ENCODE measurements at regions not wholly inside any gene's neighbourhood (a gene's known extent, or its start where the extent isn't known, plus 50 kb on each side); places are given as distances from the start of the nearest gene placed in this dataset.

- H3K9me3 Mint-ChIP-seq, result no peaks in the 10 kb centered on the region
- H3K36me3 Mint-ChIP-seq (ENCODE audit: low read depth), result no peaks in the 10 kb centered on the region
- no peak overlapping the region for H3K4me3 Mint-ChIP-seq
- no peak for TF ChIP-seq CTCF (IDR thresholded peaks at IDR 0.05; ENCODE audit: unreplicated experiment in 3 of 3)
- peaks cover 3% of the 10 kb centered on the region for H3K27me3 Mint-ChIP-seq (ENCODE audit: low read depth)
- no peaks in the 10 kb centered on the region for H3K4me1 Mint-ChIP-seq
- H3K27ac Mint-ChIP-seq, result no peak overlapping the region
Observed at GRCh38 chr7:124208642-124209041, 175.8 kb upstream of the TMEM229A start.

- Mint-ChIP-seq H3K4me3 (no peak overlapping the region), H3K27ac (no peak overlapping the region), H3K27me3 (ENCODE audit: low read depth) (peaks cover 3% of the 10 kb centered on the region), H3K9me3 (no peaks in the 10 kb centered on the region), H3K36me3 (ENCODE audit: low read depth) (no peaks in the 10 kb centered on the region), H3K4me1 (no peaks in the 10 kb centered on the region)
- TF ChIP-seq CTCF (IDR thresholded peaks at IDR 0.05; ENCODE audit: unreplicated experiment in 3 of 3), result no peak
Observed at GRCh38 chr7:124208173-124208572, 175.3 kb upstream of the TMEM229A start.

- no peak for TF ChIP-seq CTCF (IDR thresholded peaks at IDR 0.05; ENCODE audit: unreplicated experiment in 3 of 3)
- Mint-ChIP-seq H3K9me3 (no peaks in the 10 kb centered on the region), H3K27ac (no peak overlapping the region), H3K4me3 (no peak overlapping the region), H3K36me3 (ENCODE audit: low read depth) (no peaks in the 10 kb centered on the region), H3K27me3 (ENCODE audit: low read depth) (peaks cover 3% of the 10 kb centered on the region), H3K4me1 (no peaks in the 10 kb centered on the region)
Observed at GRCh38 chr7:124205526-124205925, 172.7 kb upstream of the TMEM229A start.

GRCh38 chr7:124202546-124202945 is 169.7 kb upstream of the TMEM229A start:
- H3K27me3 Mint-ChIP-seq (ENCODE audit: low read depth), result no peaks in the 10 kb centered on the region
- no peak overlapping the region for H3K4me3 Mint-ChIP-seq
- no peaks in the 10 kb centered on the region for H3K36me3 Mint-ChIP-seq (ENCODE audit: low read depth)
- H3K9me3 Mint-ChIP-seq, result no peaks in the 10 kb centered on the region
- no peaks in the 10 kb centered on the region for H3K4me1 Mint-ChIP-seq
- TF ChIP-seq CTCF (IDR thresholded peaks at IDR 0.05; ENCODE audit: unreplicated experiment in 3 of 3), result no peak
- H3K27ac Mint-ChIP-seq, result no peak overlapping the region

- no peaks in the 10 kb centered on the region for H3K9me3 Mint-ChIP-seq
- H3K27me3 Mint-ChIP-seq (ENCODE audit: low read depth), result no peaks in the 10 kb centered on the region
- H3K36me3 Mint-ChIP-seq (ENCODE audit: low read depth), result no peaks in the 10 kb centered on the region
- no peak for TF ChIP-seq CTCF (IDR thresholded peaks at IDR 0.05; ENCODE audit: unreplicated experiment in 3 of 3)
- H3K27ac Mint-ChIP-seq, result no peak overlapping the region
- no peak overlapping the region for H3K4me3 Mint-ChIP-seq
- H3K4me1 Mint-ChIP-seq, result no peaks in the 10 kb centered on the region
Observed at GRCh38 chr7:124201768-124202349, 169.0 kb upstream of the TMEM229A start.

GRCh38 chr7:124196519-124196918 is 163.7 kb upstream of the TMEM229A start:
- Mint-ChIP-seq H3K4me3 (no peak overlapping the region), H3K36me3 (ENCODE audit: low read depth) (no peaks in the 10 kb centered on the region), H3K4me1 (no peaks in the 10 kb centered on the region), H3K27ac (no peak overlapping the region), H3K27me3 (ENCODE audit: low read depth) (no peaks in the 10 kb centered on the region), H3K9me3 (no peaks in the 10 kb centered on the region)
- TF ChIP-seq CTCF (IDR thresholded peaks at IDR 0.05; ENCODE audit: unreplicated experiment in 3 of 3), result no peak
